Chondrocyte (in vitro differentiated cells): ENCODE measurements at regions not wholly inside any gene's neighbourhood (a gene's known extent, or its start where the extent isn't known, plus 50 kb on each side); places are given as distances from the start of the nearest gene placed in this dataset.
"Not testable (repeated sequence)": the region's sequence is repeated elsewhere in the genome, so short reads cannot be mapped to it uniquely, and the experiment has no call there.

Source experiments
- DNase-seq: peaks from one replicate; pipeline ENCODE4 v3.0.0; 2021; ENCODE audit warnings: mixed read lengths, low spot score
- H3K27ac Mint-ChIP-seq: one replicate; pipeline ENCODE4 v1.8.0; 2021; ENCODE audit warnings: mild to moderate bottlenecking, moderate library complexity, mixed read lengths; ENCODE audit not compliant: unreplicated experiment
- H3K27me3 Mint-ChIP-seq: 2 replicates; pipeline ENCODE4 v1.8.0; 2021; ENCODE audit warnings: low read depth, mixed read lengths
- H3K36me3 Mint-ChIP-seq: 2 replicates; pipeline ENCODE4 v1.8.0; 2021; ENCODE audit warnings: low read depth, mixed read lengths
- H3K4me1 Mint-ChIP-seq: 2 replicates; pipeline ENCODE4 v1.8.0; 2021; ENCODE audit warnings: low read depth, mild to moderate bottlenecking, mixed read lengths
- H3K4me3 Mint-ChIP-seq: one replicate; pipeline ENCODE4 v1.8.0; 2021; ENCODE audit warnings: mild to moderate bottlenecking, moderate library complexity, mixed read lengths; ENCODE audit not compliant: unreplicated experiment
- H3K9me3 Mint-ChIP-seq: 2 replicates; pipeline ENCODE4 v1.8.0; 2021; ENCODE audit warnings: low read depth, mixed read lengths
- TF ChIP-seq, protein P1 (sequence below): fragments of 200-600 bp; sonication (generic); IDR thresholded peaks from 2 replicates; pipeline ENCODE4 v1.5.0; 2021; ENCODE audit warnings: antibody characterized with exemption, mild to moderate bottlenecking, moderate library complexity

DNA sequence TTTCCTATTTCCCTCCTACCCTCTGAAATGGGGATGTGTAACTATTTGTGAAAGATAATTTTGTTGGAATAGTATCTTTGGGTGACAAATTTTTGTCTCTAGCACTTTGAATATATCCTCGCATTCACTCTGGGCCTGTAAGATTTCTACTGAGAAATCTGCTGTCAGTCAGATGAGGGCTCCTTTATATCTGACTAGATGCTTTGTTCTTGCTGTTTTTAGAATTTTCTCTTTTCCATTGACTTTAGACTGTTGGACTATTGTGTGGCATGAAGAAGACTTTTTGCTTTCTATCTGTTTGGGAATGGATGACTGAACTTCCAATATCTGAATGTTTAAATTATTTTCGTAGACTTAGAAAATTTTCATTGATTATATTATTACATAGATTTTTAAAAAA lies 54.2 kb upstream of the GRID2 start:
- H3K27me3 Mint-ChIP-seq: peaks cover 4% of the 10 kb centered on the region
- H3K4me1 Mint-ChIP-seq: no peaks in the 10 kb centered on the region
- H3K36me3 Mint-ChIP-seq: no peaks in the 10 kb centered on the region
- H3K27ac Mint-ChIP-seq: no peak overlapping the region
- no peak for DNase-seq
- TF ChIP-seq, protein P1, sequence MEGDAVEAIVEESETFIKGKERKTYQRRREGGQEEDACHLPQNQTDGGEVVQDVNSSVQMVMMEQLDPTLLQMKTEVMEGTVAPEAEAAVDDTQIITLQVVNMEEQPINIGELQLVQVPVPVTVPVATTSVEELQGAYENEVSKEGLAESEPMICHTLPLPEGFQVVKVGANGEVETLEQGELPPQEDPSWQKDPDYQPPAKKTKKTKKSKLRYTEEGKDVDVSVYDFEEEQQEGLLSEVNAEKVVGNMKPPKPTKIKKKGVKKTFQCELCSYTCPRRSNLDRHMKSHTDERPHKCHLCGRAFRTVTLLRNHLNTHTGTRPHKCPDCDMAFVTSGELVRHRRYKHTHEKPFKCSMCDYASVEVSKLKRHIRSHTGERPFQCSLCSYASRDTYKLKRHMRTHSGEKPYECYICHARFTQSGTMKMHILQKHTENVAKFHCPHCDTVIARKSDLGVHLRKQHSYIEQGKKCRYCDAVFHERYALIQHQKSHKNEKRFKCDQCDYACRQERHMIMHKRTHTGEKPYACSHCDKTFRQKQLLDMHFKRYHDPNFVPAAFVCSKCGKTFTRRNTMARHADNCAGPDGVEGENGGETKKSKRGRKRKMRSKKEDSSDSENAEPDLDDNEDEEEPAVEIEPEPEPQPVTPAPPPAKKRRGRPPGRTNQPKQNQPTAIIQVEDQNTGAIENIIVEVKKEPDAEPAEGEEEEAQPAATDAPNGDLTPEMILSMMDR: no peak
- no peak overlapping the region for H3K4me3 Mint-ChIP-seq
- peaks cover 13% of the 10 kb centered on the region for H3K9me3 Mint-ChIP-seq

DNA sequence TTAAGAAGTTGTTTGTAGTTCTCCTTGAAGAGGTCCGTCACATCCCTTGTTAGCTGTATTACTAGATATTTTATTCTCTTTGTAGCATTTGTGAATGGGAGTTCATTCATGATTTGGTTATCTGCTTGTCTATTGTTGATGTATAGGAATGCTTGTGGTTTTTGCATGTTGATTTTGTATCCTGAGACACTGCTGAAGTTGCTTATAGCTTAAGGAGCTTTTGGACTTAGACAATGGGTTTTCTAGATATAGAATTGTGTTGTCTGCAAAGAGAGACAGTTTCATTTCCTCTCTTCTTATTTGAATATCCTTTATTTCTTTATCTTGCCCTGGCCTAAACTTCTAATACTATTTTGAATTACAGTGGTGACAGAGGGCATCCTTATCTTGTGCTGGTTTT lies 52.1 kb upstream of the GRID2 start:
- peaks cover 2% of the 10 kb centered on the region for H3K27me3 Mint-ChIP-seq
- no peaks in the 10 kb centered on the region for H3K36me3 Mint-ChIP-seq
- TF ChIP-seq, protein P1: no peak
- no peak overlapping the region for H3K4me3 Mint-ChIP-seq
- H3K27ac Mint-ChIP-seq: no peak overlapping the region
- DNase-seq: no peak
- peaks cover 19% of the 10 kb centered on the region for H3K9me3 Mint-ChIP-seq
- no peaks in the 10 kb centered on the region for H3K4me1 Mint-ChIP-seq

DNA sequence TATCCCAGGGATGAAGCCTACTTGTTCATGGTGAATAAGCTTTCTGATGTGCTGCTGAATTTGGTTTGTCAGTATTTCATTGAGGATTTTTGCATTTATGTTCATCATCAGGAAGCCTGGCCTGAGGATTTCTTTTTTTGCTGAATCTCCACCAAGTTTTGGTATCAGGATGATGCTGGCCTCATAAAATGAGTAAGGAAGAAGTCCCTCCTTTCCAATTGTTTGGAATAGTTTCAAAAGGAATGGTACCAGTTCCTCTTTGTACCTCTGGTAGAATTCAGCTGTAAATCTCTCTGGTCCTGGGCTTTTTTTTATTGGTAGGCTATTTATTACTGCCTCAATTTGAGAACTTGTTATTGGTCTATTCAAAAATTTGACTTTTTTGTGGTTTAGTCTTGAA lies 51.4 kb upstream of the GRID2 start:
- not testable (repeated sequence) for DNase-seq, H3K36me3 Mint-ChIP-seq, H3K4me3 Mint-ChIP-seq, H3K27me3 Mint-ChIP-seq, H3K27ac Mint-ChIP-seq, H3K4me1 Mint-ChIP-seq
- H3K9me3 Mint-ChIP-seq: peaks cover 19% of the 10 kb centered on the region

DNA sequence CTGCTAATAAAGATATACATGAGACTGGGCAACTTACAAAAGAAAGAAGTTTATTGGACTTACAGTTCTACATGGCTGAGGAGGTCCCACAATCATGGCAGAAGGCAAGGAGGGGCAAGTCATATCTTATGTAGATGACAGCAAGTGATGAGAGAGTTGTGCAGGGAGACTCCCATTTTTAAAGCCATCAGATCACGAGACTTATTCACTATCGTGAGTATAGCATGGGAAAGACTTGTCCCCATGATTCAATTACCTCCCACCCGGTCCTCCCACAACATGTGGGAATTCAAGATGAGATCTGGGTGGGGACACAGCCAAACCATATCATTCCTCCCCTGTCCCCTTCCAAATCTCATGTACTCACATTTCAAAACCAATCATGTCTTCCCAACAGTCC lies 50.9 kb upstream of the GRID2 start:
- H3K9me3 Mint-ChIP-seq: peaks cover 21% of the 10 kb centered on the region
- no peak overlapping the region for H3K27ac Mint-ChIP-seq
- no peaks in the 10 kb centered on the region for H3K36me3 Mint-ChIP-seq
- DNase-seq: no peak
- H3K4me1 Mint-ChIP-seq: no peaks in the 10 kb centered on the region
- H3K27me3 Mint-ChIP-seq: peaks cover 2% of the 10 kb centered on the region
- TF ChIP-seq, protein P1: no peak
- no peak overlapping the region for H3K4me3 Mint-ChIP-seq

DNA sequence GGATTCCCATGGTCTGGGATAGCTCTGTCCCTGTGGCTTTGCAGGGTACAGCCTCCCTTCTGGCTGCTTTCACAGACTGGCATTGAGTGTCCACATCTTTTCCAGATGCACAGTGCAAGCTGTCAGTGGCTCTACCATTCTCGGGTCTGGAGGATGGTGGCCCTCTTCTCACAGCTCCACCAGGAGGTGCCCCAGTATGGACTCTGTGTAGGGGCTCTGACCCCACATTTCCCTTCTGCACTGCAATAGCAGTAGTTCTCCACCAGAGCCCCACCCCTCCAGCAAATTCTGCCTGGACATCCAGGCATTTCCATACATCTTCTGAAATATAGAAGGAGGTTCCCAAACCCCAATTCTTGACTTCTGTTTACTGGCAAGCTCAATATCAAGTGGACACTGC lies 50.2 kb upstream of the GRID2 start:
- DNase-seq: no peak
- Mint-ChIP-seq H3K27ac (no peak overlapping the region), H3K4me1 (no peaks in the 10 kb centered on the region), H3K4me3 (no peak overlapping the region), H3K9me3 (peaks cover 25% of the 10 kb centered on the region), H3K36me3 (no peaks in the 10 kb centered on the region), H3K27me3 (peaks cover 2% of the 10 kb centered on the region)
- TF ChIP-seq, protein P1: no peak
